ENCODE measurements at regions not wholly inside any gene's neighbourhood (a gene's known extent, or its start where the extent isn't known, plus 50 kb on each side); places are given as distances from the start of the nearest gene placed in this dataset.

DNA sequence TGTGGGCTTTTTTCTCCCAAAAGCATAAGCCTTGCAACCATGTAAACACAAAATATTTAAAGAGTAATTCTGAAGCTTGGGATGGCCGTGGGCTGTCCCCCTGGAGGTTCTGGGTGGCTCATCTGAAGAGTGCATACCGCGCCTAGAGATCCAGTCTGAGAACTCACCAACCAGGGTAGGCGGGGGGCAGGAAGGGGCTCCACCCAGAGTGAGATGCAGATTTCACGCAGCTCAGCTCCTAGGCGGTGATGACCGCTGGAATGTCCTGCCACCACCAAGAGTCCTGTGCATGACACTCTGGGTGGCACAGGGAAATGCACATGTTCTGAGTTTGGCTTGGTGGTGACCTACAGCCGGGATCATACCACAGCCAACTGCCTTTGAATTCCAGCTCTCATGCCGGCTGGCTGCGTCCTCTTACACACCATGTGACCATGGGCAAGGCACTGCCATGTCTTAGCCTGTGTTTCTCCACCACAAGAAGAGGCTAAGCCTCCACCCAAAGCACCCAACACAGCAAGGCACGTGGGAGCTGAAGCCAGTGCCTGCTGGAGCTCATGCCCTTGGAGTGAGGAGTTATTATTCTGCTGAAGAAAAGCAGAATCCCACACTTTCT, 125.1 kb upstream of the IQSEC1 start:
- TF ChIP-seq CTCF (IDR thresholded peaks at IDR 0.05; ENCODE audit: borderline replicate concordance, insufficient read depth, low read depth, low read length), result no peak
- H3K4me3 ChIP-seq (ENCODE audit: low read depth, low read length), result no peak overlapping the region

DNA sequence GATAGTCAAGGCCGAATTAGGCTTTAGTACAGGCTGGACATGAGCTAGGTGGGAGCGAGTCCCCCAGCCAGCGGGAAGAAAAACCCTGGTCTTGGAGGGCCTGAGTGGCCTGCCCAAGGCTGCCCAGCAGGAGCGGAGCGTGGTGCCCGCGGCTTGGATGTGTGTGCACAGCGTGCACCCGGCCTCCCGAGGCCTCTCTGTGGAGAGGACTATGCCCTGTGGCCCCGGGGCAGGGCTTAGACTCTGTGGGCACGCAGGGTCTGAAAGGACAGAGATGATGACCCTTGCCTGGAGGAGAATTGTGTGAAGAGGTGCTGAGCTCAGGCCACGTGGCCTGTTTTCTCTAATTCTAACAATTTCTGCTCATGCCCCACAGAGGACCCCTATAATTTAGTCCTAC, 124.6 kb upstream of the IQSEC1 start:
- H3K4me3 ChIP-seq (ENCODE audit: low read depth, low read length), result no peak overlapping the region
- TF ChIP-seq CTCF (IDR thresholded peaks at IDR 0.05; ENCODE audit: borderline replicate concordance, insufficient read depth, low read depth, low read length), result no peak

DNA sequence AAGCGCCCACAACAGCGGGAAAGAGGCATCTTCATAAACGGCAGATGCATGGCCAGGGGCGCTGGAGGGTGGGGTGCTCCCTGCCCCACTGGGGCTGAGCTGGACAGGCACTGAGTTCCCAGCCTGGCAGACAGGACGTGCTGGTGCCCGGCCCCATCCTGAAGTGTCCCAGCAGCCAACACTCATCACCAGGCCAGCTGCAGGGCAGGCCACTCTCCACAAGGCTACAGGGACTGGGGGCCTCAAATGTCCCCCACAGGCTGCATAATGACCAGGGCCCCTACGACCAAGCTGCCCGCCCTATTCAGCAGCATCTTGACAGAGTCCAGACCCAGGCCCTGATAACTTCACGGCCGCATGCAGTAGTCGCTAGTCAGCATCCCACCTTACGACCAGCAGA, 124.1 kb upstream of the IQSEC1 start:
- H3K4me3 ChIP-seq (ENCODE audit: low read depth, low read length), result no peak overlapping the region
- TF ChIP-seq CTCF (IDR thresholded peaks at IDR 0.05; ENCODE audit: borderline replicate concordance, insufficient read depth, low read depth, low read length), result no peak

DNA sequence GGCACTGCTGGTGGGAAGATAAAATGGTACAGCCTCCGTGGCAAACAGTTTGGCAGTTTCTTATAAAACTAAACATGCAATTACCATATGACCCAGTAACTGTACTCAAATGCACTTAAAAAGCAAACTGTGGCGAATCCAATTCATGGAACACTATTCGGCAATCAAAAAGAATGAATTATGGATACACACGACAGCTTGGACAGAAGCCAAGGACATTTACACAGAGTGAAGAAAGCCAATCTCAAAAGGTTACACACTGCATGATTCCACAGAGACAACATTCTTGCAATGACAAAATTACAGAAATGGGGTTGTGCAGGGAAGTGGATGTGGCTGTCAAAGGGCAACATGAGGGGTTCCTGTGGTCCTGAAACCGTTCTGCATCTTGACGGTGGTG, 122.1 kb upstream of the IQSEC1 start:
- TF ChIP-seq CTCF (IDR thresholded peaks at IDR 0.05; ENCODE audit: borderline replicate concordance, insufficient read depth, low read depth, low read length), result no peak
- no peak overlapping the region for H3K4me3 ChIP-seq (ENCODE audit: low read depth, low read length)

- H3K4me3 ChIP-seq (ENCODE audit: low read depth, low read length), result no peak overlapping the region
- no peak for TF ChIP-seq CTCF (IDR thresholded peaks at IDR 0.05; ENCODE audit: borderline replicate concordance, insufficient read depth, low read depth, low read length)
These were observed 121.3 kb upstream of the IQSEC1 start for GRCh38 chr3:13194285-13195209.

GRCh38 chr3:13193320-13194284, 120.4 kb upstream of the IQSEC1 start:
- no peak for TF ChIP-seq CTCF (IDR thresholded peaks at IDR 0.05; ENCODE audit: borderline replicate concordance, insufficient read depth, low read depth, low read length)
- H3K4me3 ChIP-seq (ENCODE audit: low read depth, low read length), result no peak overlapping the region
